DMS53 treated with DMSO at 0.1 percent for 48 hours (cell line): ENCODE measurements at regions not wholly inside any gene's neighbourhood (a gene's known extent, or its start where the extent isn't known, plus 50 kb on each side); places are given as distances from the start of the nearest gene placed in this dataset.

Experiments used
- DNase-seq: peaks from one replicate; lab custom pipeline; 2025; ENCODE audit not compliant: unreplicated experiment; lab: John Stamatoyannopoulos, UW

GRCh38 chr3:25128735-25129134 lies 299.3 kb upstream of the RARB start:
- DNase-seq = no peak

GRCh38 chr3:25130724-25131520 lies 297.1 kb upstream of the RARB start:
- no peak for DNase-seq

- DNase-seq = no peak
Measured at GRCh38 chr3:25133588-25133987, 294.5 kb upstream of the RARB start.

GRCh38 chr3:25137606-25138005 lies 290.5 kb upstream of the RARB start:
- no peak for DNase-seq

GRCh38 chr3:25139267-25139666 lies 288.8 kb upstream of the RARB start:
- DNase-seq = no peak

- no peak for DNase-seq
Measured at GRCh38 chr3:25142609-25143355, 285.3 kb upstream of the RARB start.

GRCh38 chr3:25143356-25144025 lies 284.6 kb upstream of the RARB start:
- no peak for DNase-seq

- no peak for DNase-seq
Measured at GRCh38 chr3:25144430-25144829, 283.6 kb upstream of the RARB start.

GRCh38 chr3:25145176-25145575 lies 282.9 kb upstream of the RARB start:
- no peak for DNase-seq

GRCh38 chr3:25150199-25150598 lies 277.9 kb upstream of the RARB start:
- no peak for DNase-seq

- DNase-seq = no peak
Measured at GRCh38 chr3:25151281-25151902, 276.7 kb upstream of the RARB start.

GRCh38 chr3:25151903-25152295 lies 276.2 kb upstream of the RARB start:
- DNase-seq = no peak

- no peak for DNase-seq
Measured at GRCh38 chr3:25153136-25153535, 274.9 kb upstream of the RARB start.

GRCh38 chr3:25153561-25153960 lies 274.5 kb upstream of the RARB start:
- no peak for DNase-seq

GRCh38 chr3:25155652-25156471 lies 272.2 kb upstream of the RARB start:
- DNase-seq = no peak

- DNase-seq = no peak
Measured at GRCh38 chr3:25156626-25157025, 271.4 kb upstream of the RARB start.

GRCh38 chr3:25165306-25165705 lies 262.8 kb upstream of the RARB start:
- DNase-seq = no peak

GRCh38 chr3:25166016-25166415 lies 262.0 kb upstream of the RARB start:
- DNase-seq = no peak

- no peak for DNase-seq
Measured at GRCh38 chr3:25169151-25169550, 258.9 kb upstream of the RARB start.

- DNase-seq = no peak
Measured at GRCh38 chr3:25170021-25170420, 258.0 kb upstream of the RARB start.
